ENCODE measurements at regions not wholly inside any gene's neighbourhood (a gene's known extent, or its start where the extent isn't known, plus 50 kb on each side); places are given as distances from the start of the nearest gene placed in this dataset.
"Not testable (repeated sequence)": the region's sequence is repeated elsewhere in the genome, so short reads cannot be mapped to it uniquely, and the experiment has no call there.

DNA sequence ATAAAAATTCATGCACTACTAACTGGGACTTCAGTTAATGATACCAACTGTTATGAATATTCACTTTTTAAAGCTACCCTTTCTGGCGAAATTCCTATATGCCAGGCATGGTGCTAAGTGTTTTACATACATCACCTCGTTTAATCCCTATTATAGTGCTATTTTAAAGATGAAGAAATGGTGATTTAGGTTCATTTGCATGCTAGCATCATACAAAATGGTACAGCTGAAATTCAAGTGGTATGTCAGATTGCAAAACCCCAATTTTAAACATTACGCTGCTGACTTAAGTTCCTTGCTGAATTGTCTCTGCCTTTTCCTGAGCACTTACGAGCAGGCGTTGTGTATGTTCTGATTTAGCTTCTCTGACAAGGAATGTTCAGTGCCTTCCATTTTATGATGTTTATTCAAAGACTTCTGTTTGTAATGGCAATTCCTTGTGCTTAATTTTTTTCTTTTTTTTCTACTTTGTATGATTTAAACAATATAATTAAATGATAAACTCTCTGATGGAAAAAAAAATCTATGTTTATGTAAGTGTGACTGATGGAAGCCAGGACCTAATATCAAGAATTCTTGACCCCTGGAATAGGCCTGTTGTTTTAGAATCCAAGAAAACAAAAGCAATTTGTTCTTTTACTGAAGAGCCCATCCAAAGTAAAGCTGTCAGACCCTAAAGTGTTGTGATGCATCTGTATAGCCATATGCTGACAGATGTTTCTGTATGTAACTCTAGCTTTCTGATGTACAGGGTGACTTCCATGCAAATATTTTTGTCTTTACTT, 148.1 kb downstream of the PCDH7 start:
- H3K27ac Mint-ChIP-seq = no peak overlapping the region
- H3K4me3 Mint-ChIP-seq = no peak overlapping the region
- ATAC-seq = no peak
- no peaks in the 10 kb centered on the region for H3K27me3 Mint-ChIP-seq
- DNase-seq = no peak
- no peaks in the 10 kb centered on the region for H3K36me3 Mint-ChIP-seq (ENCODE audit: low read depth)
- H3K9me3 ChIP-seq (ENCODE audit: control insufficient read depth, low read length, poor library complexity, severe bottlenecking) = no peaks in the 10 kb centered on the region
- H3K4me1 Mint-ChIP-seq = no peaks in the 10 kb centered on the region

DNA sequence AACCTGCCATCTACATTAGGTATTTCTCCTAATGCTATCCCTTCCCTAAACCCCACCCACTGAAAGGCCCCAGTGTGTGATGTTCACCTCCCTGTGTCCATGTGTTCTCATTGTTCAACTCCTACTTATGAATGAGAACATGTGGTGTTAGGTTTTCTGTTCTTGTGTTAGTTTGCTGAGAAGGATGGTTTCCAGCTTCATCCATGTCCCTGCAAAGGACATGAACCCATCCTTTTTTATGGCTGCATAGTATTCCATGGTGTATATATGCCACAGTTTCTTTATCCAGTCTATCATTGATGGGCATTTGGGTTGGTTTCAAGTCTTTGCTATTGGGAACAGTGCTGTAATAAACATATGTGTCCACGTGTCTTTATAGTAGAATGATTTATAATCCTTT, 149.2 kb downstream of the PCDH7 start:
- not testable (repeated sequence) for H3K27me3 Mint-ChIP-seq; ATAC-seq; DNase-seq; H3K4me3 Mint-ChIP-seq; H3K9me3 ChIP-seq (ENCODE audit: control insufficient read depth, low read length, poor library complexity, severe bottlenecking); H3K4me1 Mint-ChIP-seq; H3K27ac Mint-ChIP-seq; H3K36me3 Mint-ChIP-seq (ENCODE audit: low read depth)

DNA sequence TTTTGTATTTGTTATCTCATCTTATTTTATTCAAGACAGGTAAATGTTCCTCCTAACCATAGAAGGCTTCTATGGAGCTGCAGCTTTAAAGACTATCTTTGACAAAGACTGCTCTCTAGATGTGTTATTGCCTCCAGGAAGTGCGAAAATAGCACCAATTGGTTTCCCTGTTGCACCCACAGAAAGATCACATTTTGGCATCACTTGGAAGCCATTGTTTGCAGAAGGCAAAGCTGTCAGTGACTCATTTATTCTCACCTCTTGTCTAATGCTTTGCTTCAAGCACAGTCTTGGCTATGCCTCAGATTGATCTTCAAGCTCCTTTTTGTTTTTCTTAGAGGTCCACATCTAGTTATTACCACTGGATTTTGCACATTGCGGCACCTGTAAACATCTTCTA, 150.3 kb downstream of the PCDH7 start:
- no peaks in the 10 kb centered on the region for H3K27me3 Mint-ChIP-seq
- no peaks in the 10 kb centered on the region for H3K9me3 ChIP-seq (ENCODE audit: control insufficient read depth, low read length, poor library complexity, severe bottlenecking)
- H3K4me1 Mint-ChIP-seq = no peaks in the 10 kb centered on the region
- H3K36me3 Mint-ChIP-seq (ENCODE audit: low read depth) = no peaks in the 10 kb centered on the region
- H3K4me3 Mint-ChIP-seq = no peak overlapping the region
- DNase-seq = no peak
- ATAC-seq = no peak
- H3K27ac Mint-ChIP-seq = no peak overlapping the region

DNA sequence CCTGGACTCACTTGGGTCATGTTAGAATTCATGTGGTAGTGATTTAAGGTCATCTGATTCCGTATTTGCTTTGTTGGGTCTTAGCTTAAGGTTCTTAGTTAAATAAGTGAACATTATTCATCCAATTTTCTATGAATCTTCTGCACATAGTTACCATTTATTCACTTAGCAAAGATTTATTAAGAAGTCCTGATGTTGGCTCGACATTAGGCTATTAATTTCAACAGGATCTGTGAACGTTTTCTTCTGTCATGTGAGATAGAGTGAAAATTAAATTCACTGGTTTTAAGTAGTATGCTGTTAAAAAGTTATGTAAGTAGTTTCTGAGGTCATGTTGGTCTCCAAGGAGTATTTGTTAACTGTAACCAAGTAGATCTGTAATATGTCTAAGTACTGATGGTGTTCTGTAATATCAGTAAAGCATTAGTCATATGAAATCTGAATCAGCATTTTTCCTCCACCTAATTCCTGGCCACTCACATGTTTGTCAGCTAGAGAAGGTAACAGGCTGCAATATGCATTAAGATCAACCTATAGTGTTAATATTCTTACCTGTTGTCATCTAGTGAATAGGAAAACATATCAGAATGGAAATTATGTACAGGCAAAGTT, 155.6 kb downstream of the PCDH7 start:
- no peaks in the 10 kb centered on the region for H3K27me3 Mint-ChIP-seq
- ATAC-seq (no peak), DNase-seq (no peak)
- no peaks in the 10 kb centered on the region for H3K36me3 Mint-ChIP-seq (ENCODE audit: low read depth)
- no peak overlapping the region for H3K4me3 Mint-ChIP-seq
- no peak overlapping the region for H3K27ac Mint-ChIP-seq
- no peaks in the 10 kb centered on the region for H3K9me3 ChIP-seq (ENCODE audit: control insufficient read depth, low read length, poor library complexity, severe bottlenecking)
- no peaks in the 10 kb centered on the region for H3K4me1 Mint-ChIP-seq

DNA sequence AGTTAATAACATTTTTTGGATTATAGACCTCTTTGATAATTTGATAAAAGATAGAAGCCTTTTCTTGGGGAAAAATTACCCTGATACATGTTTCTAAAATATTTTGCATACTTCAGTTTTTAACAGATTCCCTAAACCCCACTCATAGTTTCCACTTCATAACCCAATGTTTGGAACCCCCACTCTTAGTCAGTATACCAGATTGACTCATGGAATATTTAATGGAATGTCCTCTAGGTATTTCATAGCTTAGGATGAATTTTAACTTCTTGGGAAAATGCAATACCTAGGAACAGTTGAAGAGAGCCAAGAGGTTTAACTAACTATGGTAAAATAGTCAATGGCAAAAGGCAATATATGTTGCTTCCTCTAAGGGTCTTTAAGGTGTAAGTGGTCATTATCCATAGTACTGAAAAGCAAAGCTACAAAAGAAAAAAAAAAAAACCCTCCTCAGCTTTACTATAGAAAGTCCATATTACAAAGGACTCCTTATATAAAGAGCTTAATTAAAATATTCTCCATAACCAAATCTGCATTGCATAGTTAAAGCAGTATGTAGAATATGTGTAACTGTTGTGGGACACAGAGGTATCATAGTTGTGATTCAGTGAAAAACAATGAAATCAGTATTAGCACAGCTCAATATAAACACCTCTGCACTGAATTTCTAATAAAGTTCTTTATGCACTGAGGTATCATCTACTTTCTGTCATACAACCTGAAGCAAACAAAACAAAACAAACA, 159.9 kb downstream of the PCDH7 start:
- Mint-ChIP-seq H3K27me3 (no peaks in the 10 kb centered on the region), H3K4me3 (no peak overlapping the region)
- no peaks in the 10 kb centered on the region for H3K9me3 ChIP-seq (ENCODE audit: control insufficient read depth, low read length, poor library complexity, severe bottlenecking)

DNA sequence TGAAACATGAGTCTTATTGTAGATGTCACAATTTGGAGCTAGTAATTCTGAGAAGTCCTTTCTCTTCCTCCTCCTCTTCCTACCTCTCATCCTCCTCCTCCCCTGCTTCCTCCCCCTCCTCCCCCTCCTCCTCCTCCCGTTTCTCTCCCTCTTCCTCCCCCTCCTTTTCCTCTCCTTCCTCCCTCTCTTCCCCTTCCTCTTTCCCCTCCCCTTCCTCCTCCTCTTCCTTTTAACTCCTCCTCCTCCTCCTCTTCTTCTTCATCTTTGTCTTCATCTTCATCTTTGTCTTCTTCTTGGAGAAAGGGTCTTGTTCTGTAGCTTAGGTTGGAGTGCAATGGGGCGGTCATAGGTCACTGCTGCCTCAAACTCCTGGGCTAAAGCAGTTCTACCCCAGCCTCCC, 161.8 kb downstream of the PCDH7 start:
- no peak overlapping the region for H3K27ac Mint-ChIP-seq

More for the DNA sequence above, 159.9 kb downstream of the PCDH7 start:
- Mint-ChIP-seq H3K36me3 (ENCODE audit: low read depth) (no peaks in the 10 kb centered on the region), H3K27ac (no peak overlapping the region), H3K4me1 (no peaks in the 10 kb centered on the region)
- no peak for ATAC-seq
- no peak for DNase-seq

DNA sequence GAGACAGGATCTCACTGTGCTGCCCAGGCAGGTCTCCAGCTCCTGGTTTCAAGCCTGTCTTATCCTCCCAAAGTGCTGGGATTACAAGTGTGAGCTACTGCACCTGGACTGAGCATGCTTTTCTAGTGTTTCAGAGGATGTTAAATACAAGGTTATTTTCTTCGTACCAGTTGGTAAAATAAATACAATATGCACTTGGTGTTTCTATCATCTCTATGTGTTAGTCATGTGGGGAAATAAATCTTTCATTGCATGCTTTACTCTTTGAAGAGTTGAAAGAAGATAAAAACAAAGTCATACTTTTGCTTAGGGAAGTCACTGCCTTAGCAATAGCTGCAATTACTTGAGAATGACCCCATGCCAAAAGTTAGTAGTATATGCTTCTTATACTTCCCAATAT, 162.3 kb downstream of the PCDH7 start:
- no peak overlapping the region for H3K4me3 Mint-ChIP-seq

More for the DNA sequence above, 161.8 kb downstream of the PCDH7 start:
- H3K4me3 Mint-ChIP-seq = no peak overlapping the region
- no peaks in the 10 kb centered on the region for H3K36me3 Mint-ChIP-seq (ENCODE audit: low read depth)
- H3K9me3 ChIP-seq (ENCODE audit: control insufficient read depth, low read length, poor library complexity, severe bottlenecking) = no peaks in the 10 kb centered on the region
- no peak for DNase-seq
- no peaks in the 10 kb centered on the region for H3K27me3 Mint-ChIP-seq
- H3K4me1 Mint-ChIP-seq = no peaks in the 10 kb centered on the region
- no peak for ATAC-seq

DNA sequence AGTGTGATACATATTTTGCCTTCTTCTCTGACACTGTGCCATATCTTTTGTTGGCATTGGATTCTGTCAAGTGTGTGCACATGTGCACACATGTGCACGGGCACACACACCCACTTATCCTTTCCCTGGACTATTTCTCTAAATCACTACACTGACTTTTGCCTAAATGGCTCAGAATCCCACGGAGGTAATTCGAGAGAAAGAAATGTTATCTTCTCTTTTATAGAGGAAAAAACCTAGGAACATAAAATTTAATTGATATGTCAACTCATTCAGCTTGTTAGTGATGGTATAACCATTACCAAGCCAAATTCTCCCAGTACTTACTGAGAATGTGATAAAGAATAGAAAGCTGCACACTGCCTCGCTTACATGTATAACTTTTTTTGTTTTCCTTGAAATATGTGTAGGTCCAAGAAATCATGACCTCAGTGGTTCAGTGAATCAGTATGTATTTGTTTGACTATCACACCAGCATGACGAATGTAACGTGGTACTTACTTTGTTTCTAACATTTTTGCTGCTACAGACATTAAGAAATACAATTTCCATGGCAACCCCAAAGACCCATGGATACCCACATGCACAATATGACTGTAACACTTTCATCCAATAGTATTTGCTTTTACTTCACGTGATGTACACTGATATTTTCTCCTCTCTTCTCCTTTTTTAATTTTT, 163.0 kb downstream of the PCDH7 start:
- ATAC-seq = no peak
- no peak for DNase-seq
- Mint-ChIP-seq H3K27ac (no peak overlapping the region), H3K27me3 (no peaks in the 10 kb centered on the region), H3K4me3 (no peak overlapping the region), H3K4me1 (no peaks in the 10 kb centered on the region), H3K36me3 (ENCODE audit: low read depth) (no peaks in the 10 kb centered on the region)
- H3K9me3 ChIP-seq (ENCODE audit: control insufficient read depth, low read length, poor library complexity, severe bottlenecking) = no peaks in the 10 kb centered on the region

More for the DNA sequence above, 162.3 kb downstream of the PCDH7 start:
- Mint-ChIP-seq H3K27ac (no peak overlapping the region), H3K36me3 (ENCODE audit: low read depth) (no peaks in the 10 kb centered on the region), H3K27me3 (no peaks in the 10 kb centered on the region), H3K4me1 (no peaks in the 10 kb centered on the region)
- no peak for ATAC-seq
- no peak for DNase-seq
- no peaks in the 10 kb centered on the region for H3K9me3 ChIP-seq (ENCODE audit: control insufficient read depth, low read length, poor library complexity, severe bottlenecking)

DNA sequence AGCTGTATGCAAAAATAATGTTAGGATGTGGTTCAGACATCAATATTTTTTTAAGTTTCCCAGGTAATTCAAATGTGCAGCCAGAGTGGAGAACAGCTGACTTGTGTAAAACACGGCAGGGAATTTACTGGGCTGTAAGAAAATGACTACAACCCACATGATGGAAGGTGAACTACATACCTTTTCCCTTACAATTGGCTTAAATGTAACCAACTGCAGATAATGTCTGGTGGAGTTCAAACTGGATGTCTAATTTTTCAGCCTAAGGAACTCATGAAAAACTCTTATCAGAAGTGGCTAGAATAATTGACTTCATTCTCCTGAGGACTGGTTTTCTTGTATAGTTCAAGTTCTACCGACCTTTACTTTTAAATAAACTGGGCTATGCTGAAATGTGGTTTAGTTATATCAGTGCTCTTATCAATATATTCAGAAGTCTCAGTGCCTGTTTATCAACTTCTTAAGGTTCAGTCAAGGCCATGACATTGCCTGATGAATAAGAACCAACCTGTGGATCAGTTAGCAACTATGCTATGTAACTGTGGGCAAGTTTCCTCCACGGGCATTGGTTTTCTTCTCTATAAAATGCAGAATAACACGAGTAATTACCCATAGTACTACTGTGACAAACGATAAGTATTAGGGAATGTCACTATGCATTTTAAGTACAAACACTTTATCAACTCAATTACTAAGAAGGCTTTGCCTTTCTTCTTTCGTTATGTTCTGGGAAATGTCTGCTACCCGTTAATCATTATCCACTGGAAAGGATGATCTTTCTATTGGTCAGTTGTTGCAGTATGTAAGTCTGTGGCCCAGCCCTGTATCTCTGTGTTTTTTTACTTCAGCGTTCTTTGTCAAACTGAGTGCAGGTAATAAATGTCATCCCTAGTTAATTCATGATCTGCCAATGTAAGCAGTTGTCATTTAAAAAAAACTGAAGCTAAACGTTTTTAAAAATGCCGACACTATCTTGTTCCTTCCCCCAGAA, 181.6 kb downstream of the PCDH7 start:
- H3K27ac Mint-ChIP-seq = no peak overlapping the region
- H3K4me3 Mint-ChIP-seq = no peak overlapping the region

DNA sequence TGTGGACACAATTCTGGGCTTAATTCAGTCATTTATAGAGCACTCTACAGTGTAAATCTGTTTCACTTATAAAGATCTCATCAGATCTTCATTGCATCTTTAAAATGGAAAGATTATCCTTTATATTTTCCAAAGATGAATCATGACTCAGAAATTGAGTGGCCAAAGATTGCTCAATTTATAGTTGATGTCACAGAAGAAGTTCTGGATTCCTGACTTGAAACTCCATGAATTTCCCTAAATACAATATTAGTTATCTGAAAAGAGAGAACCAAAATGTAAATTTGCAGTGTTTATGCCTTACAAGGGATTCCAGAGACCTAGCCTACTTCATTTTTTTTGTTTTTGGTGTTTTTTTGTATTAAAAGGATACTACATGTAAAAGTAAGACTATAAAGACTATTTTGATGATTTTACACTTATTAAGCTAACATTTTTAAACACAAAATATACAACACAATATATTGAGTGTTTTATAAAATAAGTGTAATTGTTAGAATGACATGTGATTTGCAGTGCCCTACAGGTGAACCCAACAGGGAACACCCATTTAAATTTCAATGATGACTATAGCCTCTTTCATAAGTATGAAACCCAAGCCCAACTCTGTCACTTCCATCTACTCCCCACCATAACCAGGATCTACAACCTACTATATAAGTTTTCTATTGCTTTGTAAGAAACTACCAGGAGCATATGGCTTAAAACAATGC, 183.5 kb downstream of the PCDH7 start:
- no peaks in the 10 kb centered on the region for H3K4me1 Mint-ChIP-seq
- no peaks in the 10 kb centered on the region for H3K27me3 Mint-ChIP-seq
- no peaks in the 10 kb centered on the region for H3K9me3 ChIP-seq (ENCODE audit: control insufficient read depth, low read length, poor library complexity, severe bottlenecking)
- no peaks in the 10 kb centered on the region for H3K36me3 Mint-ChIP-seq (ENCODE audit: low read depth)
- no peak overlapping the region for H3K27ac Mint-ChIP-seq
- ATAC-seq (no peak), DNase-seq (no peak)
- no peak overlapping the region for H3K4me3 Mint-ChIP-seq

More for the DNA sequence above, 181.6 kb downstream of the PCDH7 start:
- DNase-seq (no peak), ATAC-seq (no peak)
- Mint-ChIP-seq H3K4me1 (no peaks in the 10 kb centered on the region), H3K27me3 (no peaks in the 10 kb centered on the region), H3K36me3 (ENCODE audit: low read depth) (no peaks in the 10 kb centered on the region)
- H3K9me3 ChIP-seq (ENCODE audit: control insufficient read depth, low read length, poor library complexity, severe bottlenecking) = no peaks in the 10 kb centered on the region

DNA sequence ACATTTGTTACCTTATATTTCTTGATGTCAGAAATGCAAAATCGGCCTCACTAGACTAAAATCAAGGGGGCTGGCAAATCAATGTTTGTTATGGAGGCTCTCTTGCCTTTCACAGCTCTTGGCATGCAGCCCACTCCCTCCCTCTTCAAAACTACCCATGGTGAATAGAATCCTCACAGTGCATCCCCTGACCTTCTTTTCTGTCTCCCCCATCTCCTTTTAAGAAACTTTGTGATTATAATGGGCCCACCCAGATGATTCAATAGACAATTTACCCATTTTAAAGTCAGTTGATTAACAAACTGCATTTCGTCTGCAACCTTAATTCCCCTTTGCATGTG, 184.0 kb downstream of the PCDH7 start:
- no peak for ATAC-seq

DNA sequence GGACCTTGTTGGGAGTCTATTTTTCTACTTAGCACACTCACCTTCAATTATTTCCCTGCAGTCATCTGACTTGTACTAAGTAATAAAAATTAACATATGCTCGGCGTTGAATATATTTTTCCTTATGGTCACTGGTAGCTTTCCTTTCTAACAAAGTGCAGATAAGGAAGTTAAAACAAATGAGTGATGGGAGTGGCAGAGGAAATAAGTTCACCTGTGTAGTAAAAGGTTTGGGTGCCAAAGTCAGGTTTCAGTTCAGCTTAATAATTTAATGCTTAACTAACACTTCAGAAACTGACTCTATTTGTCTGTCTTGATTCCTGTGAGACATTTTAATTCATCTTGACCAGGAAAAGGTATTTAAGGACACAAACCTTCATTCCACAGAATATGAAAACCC, 184.4 kb downstream of the PCDH7 start:
- Mint-ChIP-seq H3K4me1 (no peaks in the 10 kb centered on the region), H3K27ac (no peak overlapping the region), H3K36me3 (ENCODE audit: low read depth) (no peaks in the 10 kb centered on the region), H3K27me3 (no peaks in the 10 kb centered on the region), H3K4me3 (no peak overlapping the region)
- DNase-seq (no peak), ATAC-seq (no peak)
- no peaks in the 10 kb centered on the region for H3K9me3 ChIP-seq (ENCODE audit: control insufficient read depth, low read length, poor library complexity, severe bottlenecking)

More for the DNA sequence above, 184.0 kb downstream of the PCDH7 start:
- H3K27me3 Mint-ChIP-seq = no peaks in the 10 kb centered on the region
- no peaks in the 10 kb centered on the region for H3K36me3 Mint-ChIP-seq (ENCODE audit: low read depth)
- DNase-seq = no peak
- H3K9me3 ChIP-seq (ENCODE audit: control insufficient read depth, low read length, poor library complexity, severe bottlenecking) = no peaks in the 10 kb centered on the region
- no peak overlapping the region for H3K27ac Mint-ChIP-seq
- H3K4me1 Mint-ChIP-seq = no peaks in the 10 kb centered on the region
- no peak overlapping the region for H3K4me3 Mint-ChIP-seq

All from T-helper 17 cell (primary cell).